Brain microvascular endothelial cell (primary cell): ENCODE measurements at regions not wholly inside any gene's neighbourhood (a gene's known extent, or its start where the extent isn't known, plus 50 kb on each side); places are given as distances from the start of the nearest gene placed in this dataset.

ENCODE experiments used
- DNase-seq: peaks from one replicate; pipeline ENCODE4 v3.0.0-alpha.2; 2020
- H3K27ac ChIP-seq: fragments of 250-450 bp; sonication (Bioruptor Pico); 2 replicates; pipeline ENCODE4 v1.5.1; 2020; ENCODE audit warnings: mild to moderate bottlenecking, moderate library complexity
- H3K27me3 ChIP-seq: fragments of 250-450 bp; sonication (Bioruptor Pico); replicated peaks from 2 replicates; pipeline ENCODE4 v1.5.1; 2020; ENCODE audit warnings: mild to moderate bottlenecking
- H3K36me3 ChIP-seq: fragments of 250-450 bp; sonication (Bioruptor Pico); replicated peaks from 2 replicates; pipeline ENCODE4 v1.5.1; 2020; ENCODE audit warnings: mild to moderate bottlenecking
- H3K4me3 ChIP-seq: 2 replicates; pipeline ENCODE4 v1.5.1; 2011; ENCODE audit warnings: low read depth, mild to moderate bottlenecking, control low read depth, low read length, moderate library complexity
- CTCF ChIP-seq: IDR thresholded peaks from 2 replicates; pipeline ENCODE4 v1.5.1; 2011; ENCODE audit warnings: low read depth, mild to moderate bottlenecking, moderate library complexity, low read length, control low read depth, inconsistent platforms; ENCODE audit errors: missing control alignments
- in situ Hi-C: cut with HindIII; loops from 2 replicates; pipeline ENCODE4 v1.10.0; 2017; ENCODE audit warnings: low sequenced_read_pairs, low pct_ligation_motif_present

GRCh38 chr16:49181791-49182518, 99.7 kb downstream of the CBLN1 start:
- TF ChIP-seq CTCF = no peak
- Histone ChIP-seq H3K36me3 (no peaks in the 10 kb centered on the region), H3K27me3 (no peaks in the 10 kb centered on the region), H3K4me3 (no peak overlapping the region), H3K27ac (no peak overlapping the region)
- in situ Hi-C loops = no loop called here
- DNase-seq = no peak

DNA sequence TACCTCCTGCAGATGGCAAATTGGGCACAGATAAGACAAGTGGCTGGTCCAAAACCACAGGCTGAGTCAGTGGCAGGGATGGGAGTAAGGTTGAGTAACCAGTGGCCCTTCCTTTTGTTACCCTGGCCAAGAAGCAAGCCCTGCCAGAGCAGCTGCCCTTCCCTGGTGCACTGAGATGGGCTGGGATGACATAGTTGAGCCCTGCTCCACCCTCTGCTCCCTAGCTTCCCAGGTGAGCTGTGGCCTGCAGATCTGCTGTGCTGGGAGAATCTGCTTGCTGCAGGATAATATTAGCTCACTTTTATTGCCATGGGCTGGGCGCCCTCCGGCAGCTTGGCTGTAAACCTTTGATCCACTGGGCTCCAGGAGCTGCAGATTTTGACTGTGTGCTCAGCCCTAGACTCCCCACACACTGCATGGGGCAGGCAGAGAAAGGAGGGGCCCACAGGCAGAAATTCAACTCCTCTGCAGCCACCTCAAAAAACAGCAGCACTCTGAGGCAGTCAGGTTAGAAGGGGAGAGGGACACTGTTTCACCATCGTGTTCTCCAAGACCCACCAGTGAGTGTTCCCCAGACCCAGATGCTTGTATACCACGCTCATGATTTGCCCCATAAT, 101.8 kb downstream of the CBLN1 start:
- H3K36me3 ChIP-seq = no peaks in the 10 kb centered on the region
- no peak overlapping the region for H3K4me3 ChIP-seq
- no peak for TF ChIP-seq CTCF
- in situ Hi-C loops = no loop called here
- no peaks in the 10 kb centered on the region for H3K27me3 ChIP-seq
- no peak overlapping the region for H3K27ac ChIP-seq
- no peak for DNase-seq

DNA sequence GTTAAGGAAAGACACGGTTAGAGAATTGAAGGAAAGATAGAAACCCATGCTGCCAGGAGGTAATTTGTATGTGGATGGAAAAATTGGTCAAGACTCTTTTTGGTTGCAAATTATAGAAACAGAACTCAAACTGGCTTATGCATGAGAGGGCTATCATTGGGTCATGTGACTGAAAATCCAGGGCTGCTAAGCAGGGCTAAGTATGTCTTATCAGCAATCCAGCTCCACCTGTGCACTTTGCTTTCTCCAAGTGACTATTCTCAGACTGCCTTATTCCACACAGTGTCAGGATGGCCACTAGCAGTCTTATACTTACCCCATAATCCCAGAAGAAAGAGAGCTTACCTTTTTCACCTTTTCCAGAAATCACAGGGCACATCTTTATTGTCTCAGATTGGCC, 113.5 kb downstream of the CBLN1 start:
- H3K27ac ChIP-seq = no peak overlapping the region
- no peak for TF ChIP-seq CTCF
- DNase-seq = no peak
- no peak overlapping the region for H3K4me3 ChIP-seq
- in situ Hi-C loops = no loop called here
- no peaks in the 10 kb centered on the region for H3K27me3 ChIP-seq
- H3K36me3 ChIP-seq = no peaks in the 10 kb centered on the region

DNA sequence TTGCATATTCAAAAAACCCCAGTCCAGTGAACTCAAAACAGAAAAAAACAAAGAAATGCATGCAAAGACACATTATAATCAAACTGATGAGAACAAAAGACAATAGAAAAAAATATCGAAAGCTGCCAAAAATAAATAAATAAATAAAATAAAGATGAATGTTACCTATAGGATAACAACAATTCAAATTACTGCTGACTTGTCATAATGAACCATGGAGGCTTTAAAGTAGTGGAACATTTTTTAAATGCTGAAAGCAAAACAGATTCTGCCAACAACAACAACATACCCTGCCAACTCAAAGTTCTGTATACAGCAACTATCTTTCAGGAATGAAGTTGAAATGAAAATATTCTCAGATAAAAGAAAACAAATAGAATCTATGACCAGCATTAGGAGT, 116.6 kb downstream of the CBLN1 start:
- no peak overlapping the region for H3K4me3 ChIP-seq
- in situ Hi-C loops = no loop called here
- no peak for TF ChIP-seq CTCF

DNA sequence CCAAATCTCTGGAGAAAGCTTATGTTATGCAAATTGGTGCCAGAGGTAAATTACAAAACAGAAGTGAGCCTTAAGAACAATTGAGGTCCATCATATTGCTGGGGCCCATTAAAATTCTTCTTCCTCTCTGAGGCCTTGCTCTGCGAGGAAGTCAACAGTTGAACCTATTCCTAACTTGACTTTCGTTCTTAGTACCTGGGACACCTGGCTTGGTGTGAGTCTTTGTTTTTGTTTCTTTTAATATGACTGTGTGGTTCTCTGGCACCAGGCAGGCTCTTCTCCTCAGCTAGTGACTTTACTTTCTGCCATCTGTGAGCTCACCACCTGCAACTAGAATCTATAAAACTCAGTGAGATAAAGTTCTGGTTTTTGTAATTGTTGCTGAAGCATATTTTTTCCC, 120.4 kb downstream of the CBLN1 start:
- in situ Hi-C loops = no loop called here
- H3K4me3 ChIP-seq = no peak overlapping the region
- DNase-seq = no peak
- TF ChIP-seq CTCF = no peak
- no peak overlapping the region for H3K27ac ChIP-seq
- no peaks in the 10 kb centered on the region for H3K27me3 ChIP-seq
- H3K36me3 ChIP-seq = no peaks in the 10 kb centered on the region

More for the DNA sequence above, 116.6 kb downstream of the CBLN1 start:
- no peak for DNase-seq
- Histone ChIP-seq H3K36me3 (no peaks in the 10 kb centered on the region), H3K27ac (no peak overlapping the region), H3K27me3 (no peaks in the 10 kb centered on the region)
